Keratinocyte (primary cell): ENCODE measurements at regions not wholly inside any gene's neighbourhood (a gene's known extent, or its start where the extent isn't known, plus 50 kb on each side); places are given as distances from the start of the nearest gene placed in this dataset.

Source experiments
- DNase-seq: peaks from one replicate; pipeline ENCODE4 v3.0.0-alpha.2; 2011; ENCODE audit warnings: low read depth, missing footprints, low spot score
- FAIRE-seq: peaks from 2 replicates; lab custom pipeline; 2011; peaks lifted over from hg19 to GRCh38; lab: Jason Lieb, UNC
- H2AFZ ChIP-seq: 2 replicates; pipeline ENCODE4 v1.6.0; 2012; ENCODE audit warnings: low read length, control low read depth, inconsistent platforms; ENCODE audit not compliant: control insufficient read depth
- H3K27ac ChIP-seq: 2 replicates; pipeline ENCODE4 v1.5.1; 2011; ENCODE audit warnings: low read length; ENCODE audit not compliant: control insufficient read depth, insufficient read depth
- H3K27me3 ChIP-seq: 3 replicates; pipeline ENCODE4 v1.6.0; 2011; ENCODE audit warnings: low read length; ENCODE audit not compliant: control insufficient read depth, insufficient read depth; ENCODE audit errors: extremely low read depth
- H3K36me3 ChIP-seq, 2 experiments: 2 replicates in 1 of 2; 3 replicates in 1 of 2; pipeline ENCODE4 v1.5.1; 2011; ENCODE audit warnings: low read length in 2 of 2, mild to moderate bottlenecking in 1 of 2; ENCODE audit not compliant: control insufficient read depth in 2 of 2, insufficient read depth in 2 of 2; ENCODE audit errors: extremely low read depth in 1 of 2
- H3K4me1 ChIP-seq: 3 replicates; pipeline ENCODE4 v1.5.1; 2011; ENCODE audit warnings: low read length; ENCODE audit not compliant: control insufficient read depth, insufficient read depth; ENCODE audit errors: extremely low read depth
- H3K4me2 ChIP-seq: 3 replicates; pipeline ENCODE4 v1.6.0; 2011; ENCODE audit warnings: low read depth, low read length; ENCODE audit not compliant: control insufficient read depth, insufficient read depth; ENCODE audit errors: extremely low read depth
- H3K4me3 ChIP-seq, 3 experiments: fragments of 200-600 bp in 1 of 3; sonication (generic) in 1 of 3; 2 replicates in 2 of 3; 3 replicates in 1 of 3; pipeline ENCODE4 v1.5.1; 2011 to 2016; ENCODE audit warnings: low read length in 3 of 3, mild to moderate bottlenecking in 3 of 3, control low read depth in 2 of 3, inconsistent platforms in 1 of 3, low read depth in 1 of 3, mixed read lengths in 1 of 3, mixed run types in 1 of 3, moderate library complexity in 1 of 3; ENCODE audit not compliant: control insufficient read depth in 2 of 3, insufficient read depth in 2 of 3; ENCODE audit errors: extremely low read depth in 1 of 3
- H3K79me2 ChIP-seq: 2 replicates; pipeline ENCODE4 v1.6.0; 2012; ENCODE audit warnings: low read length; ENCODE audit not compliant: control insufficient read depth, insufficient read depth
- H3K9ac ChIP-seq: 3 replicates; pipeline ENCODE4 v1.6.0; 2011; ENCODE audit warnings: low read length; ENCODE audit not compliant: control insufficient read depth, insufficient read depth; ENCODE audit errors: extremely low read depth
- H3K9me1 ChIP-seq: 3 replicates; pipeline ENCODE4 v1.6.0; 2011; ENCODE audit warnings: low read length; ENCODE audit not compliant: control insufficient read depth, insufficient read depth; ENCODE audit errors: extremely low read depth
- H3K9me3 ChIP-seq: 2 replicates; pipeline ENCODE4 v1.5.1; 2012; ENCODE audit warnings: low read depth, low read length; ENCODE audit not compliant: control insufficient read depth
- H4K20me1 ChIP-seq: 3 replicates; pipeline ENCODE4 v1.6.0; 2011; ENCODE audit warnings: low read length; ENCODE audit not compliant: control insufficient read depth, insufficient read depth; ENCODE audit errors: extremely low read depth
- CTCF ChIP-seq, 3 experiments: IDR thresholded peaks in 1 of 3; conservative IDR thresholded peaks in 1 of 3; optimal IDR thresholded peaks in 1 of 3; 2 replicates in 2 of 3; 3 replicates in 1 of 3; pipeline versions ENCODE3 to v1.5.1; 2011; ENCODE audit warnings: low read length in 3 of 3, mild to moderate bottlenecking in 3 of 3, moderate library complexity in 2 of 3, control low read depth in 1 of 3, inconsistent platforms in 1 of 3; ENCODE audit not compliant: insufficient read depth in 2 of 3; ENCODE audit errors: extremely low read depth in 1 of 3
- EZH2 ChIP-seq: IDR thresholded peaks from one replicate; pipeline ENCODE4 v1.6.1; 2012; ENCODE audit warnings: inconsistent platforms, mild to moderate bottlenecking, low read length, moderate library complexity
- dilution Hi-C: fragments of 300-500 bp; cut with MboI; formaldehyde crosslinking; loops from one replicate; pipeline ENCODE4 v1.7.0; 2020; ENCODE audit warnings: low sequenced_read_pairs; ENCODE audit not compliant: extremely low pct_ligation_motif_present

- peak; percentile 71 for FAIRE-seq
- no peak overlapping the region for H3K4me2 ChIP-seq
These were observed 85.3 kb upstream of the FLRT2 start for GRCh38 chr14:85444635-85445034.

GRCh38 chr14:85445151-85445795, 84.7 kb upstream of the FLRT2 start:
- Histone ChIP-seq H3K4me2 (no peak overlapping the region), H3K27me3 (no peaks in the 10 kb centered on the region), H3K9me1 (no peaks in the 10 kb centered on the region), H2AFZ (no peak overlapping the region), H3K9ac (no peak overlapping the region), H3K4me1 (peaks cover 21% of the 10 kb centered on the region), H3K79me2 (no peaks in the 10 kb centered on the region), H3K36me3 (no peaks in the 10 kb centered on the region), H3K4me3 (no peak overlapping the region), H4K20me1 (no peaks in the 10 kb centered on the region), H3K9me3 (no peaks in the 10 kb centered on the region), H3K27ac (no peak overlapping the region)
- no peak for TF ChIP-seq EZH2
- TF ChIP-seq CTCF (optimal IDR thresholded peaks at IDR 0.05 in 1 of 3, IDR thresholded peaks at IDR 0.05 in 1 of 3, conservative IDR thresholded peaks at IDR 0.05 in 1 of 3; ENCODE audit: extremely low read depth in 1 of 3, insufficient read depth in 2 of 3, low read length in 3 of 3): no peak
- FAIRE-seq (no peak), DNase-seq (no peak)
- dilution Hi-C loops: no loop called here

More at GRCh38 chr14:85444635-85445034, 85.3 kb upstream of the FLRT2 start:
- H3K9me1 ChIP-seq: no peaks in the 10 kb centered on the region
- H3K4me1 ChIP-seq: peaks cover 27% of the 10 kb centered on the region
- dilution Hi-C loops: no loop called here
- no peaks in the 10 kb centered on the region for H3K79me2 ChIP-seq
- H3K4me3 ChIP-seq: no peak overlapping the region
- no peak for TF ChIP-seq CTCF (optimal IDR thresholded peaks at IDR 0.05 in 1 of 3, IDR thresholded peaks at IDR 0.05 in 1 of 3, conservative IDR thresholded peaks at IDR 0.05 in 1 of 3; ENCODE audit: extremely low read depth in 1 of 3, insufficient read depth in 2 of 3, low read length in 3 of 3)
- TF ChIP-seq EZH2: no peak
- DNase-seq: no peak
- H2AFZ ChIP-seq: no peak overlapping the region
- H3K27me3 ChIP-seq: no peaks in the 10 kb centered on the region
- H3K9ac ChIP-seq: no peak overlapping the region
- H3K27ac ChIP-seq: no peak overlapping the region
- H3K36me3 ChIP-seq: no peaks in the 10 kb centered on the region
- H3K9me3 ChIP-seq: no peaks in the 10 kb centered on the region
- no peaks in the 10 kb centered on the region for H4K20me1 ChIP-seq
